ENCODE measurements at regions not wholly inside any gene's neighbourhood (a gene's known extent, or its start where the extent isn't known, plus 50 kb on each side); places are given as distances from the start of the nearest gene placed in this dataset.
"Not testable (repeated sequence)": the region's sequence is repeated elsewhere in the genome, so short reads cannot be mapped to it uniquely, and the experiment has no call there.

- TF ChIP-seq EZH2phosphoT487 (IDR thresholded peaks at IDR 0.05; ENCODE audit: low read length) (no peak), CTCF (IDR thresholded peaks at IDR 0.05; ENCODE audit: low read length) (no peak), EZH2 (optimal IDR thresholded peaks at IDR 0.05; ENCODE audit: low read depth, low read length) (no peak)
Observed at GRCh38 chr10:64682043-64682442, 1160.8 kb downstream of the REEP3 start.

DNA sequence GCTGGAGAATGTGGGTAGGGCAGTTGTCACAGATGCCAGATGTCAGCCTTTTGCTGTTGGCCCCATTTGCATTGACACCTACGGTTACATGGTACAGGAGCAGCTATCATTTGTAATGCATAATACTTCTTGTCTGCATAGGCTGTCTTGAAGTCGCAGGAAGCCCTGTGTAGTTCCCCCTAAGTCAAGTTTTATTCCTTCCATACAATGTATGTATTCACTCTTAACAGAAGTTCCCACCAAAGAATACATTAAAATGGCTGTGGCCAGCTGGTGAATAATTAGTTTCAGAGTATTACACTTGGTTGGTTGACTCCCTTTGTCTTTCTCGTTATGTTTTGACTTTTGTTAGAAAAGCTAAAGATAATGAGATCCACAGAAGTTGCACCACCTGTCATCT lies 1169.0 kb downstream of the REEP3 start:
- Histone ChIP-seq H3K27ac (ENCODE audit: low read length) (no peak overlapping the region), H2AFZ (ENCODE audit: low read length) (no peak overlapping the region), H3K4me2 (ENCODE audit: low read depth, low read length) (no peak overlapping the region), H3K36me3 (replicated peaks; ENCODE audit: insufficient read depth, low read length) (no peaks in the 10 kb centered on the region), H3K4me1 (ENCODE audit: low read length) (no peaks in the 10 kb centered on the region), H3K79me2 (ENCODE audit: low read length) (no peaks in the 10 kb centered on the region), H3K9me2 (replicated peaks; ENCODE audit: insufficient read depth, low read length) (no peaks in the 10 kb centered on the region), H3K27me3 (replicated peaks; ENCODE audit: insufficient read depth, low read length) (no peaks in the 10 kb centered on the region), H3K4me3 (ENCODE audit: low read length) (no peak overlapping the region), H3K9me3 (replicated peaks; ENCODE audit: insufficient read depth, low read length) (no peaks in the 10 kb centered on the region), H3K9ac (ENCODE audit: low read length) (no peak overlapping the region), H4K20me1 (ENCODE audit: insufficient read depth, low read length) (no peaks in the 10 kb centered on the region), H3F3A (ENCODE audit: insufficient read depth, low read length) (no peaks in the 10 kb centered on the region)
- DNase-seq = no peak
- TF ChIP-seq CTCF (IDR thresholded peaks at IDR 0.05; ENCODE audit: low read length) = no peak
- TF ChIP-seq EZH2phosphoT487 (IDR thresholded peaks at IDR 0.05; ENCODE audit: low read length) = no peak
- TF ChIP-seq EZH2 (optimal IDR thresholded peaks at IDR 0.05; ENCODE audit: low read depth, low read length) = no peak

More at GRCh38 chr10:64682043-64682442, 1160.8 kb downstream of the REEP3 start:
- Histone ChIP-seq H3K79me2 (ENCODE audit: low read length) (no peaks in the 10 kb centered on the region), H3K27ac (ENCODE audit: low read length) (no peak overlapping the region), H3K9ac (ENCODE audit: low read length) (no peak overlapping the region), H3K4me1 (ENCODE audit: low read length) (no peaks in the 10 kb centered on the region), H2AFZ (ENCODE audit: low read length) (no peak overlapping the region), H3K9me3 (replicated peaks; ENCODE audit: insufficient read depth, low read length) (no peaks in the 10 kb centered on the region), H3K27me3 (replicated peaks; ENCODE audit: insufficient read depth, low read length) (no peaks in the 10 kb centered on the region), H3K36me3 (replicated peaks; ENCODE audit: insufficient read depth, low read length) (no peaks in the 10 kb centered on the region), H4K20me1 (ENCODE audit: insufficient read depth, low read length) (no peaks in the 10 kb centered on the region), H3F3A (ENCODE audit: insufficient read depth, low read length) (no peaks in the 10 kb centered on the region), H3K4me3 (ENCODE audit: low read length) (no peak overlapping the region), H3K4me2 (ENCODE audit: low read depth, low read length) (no peak overlapping the region), H3K9me2 (replicated peaks; ENCODE audit: insufficient read depth, low read length) (no peaks in the 10 kb centered on the region)
- no peak for DNase-seq

DNA sequence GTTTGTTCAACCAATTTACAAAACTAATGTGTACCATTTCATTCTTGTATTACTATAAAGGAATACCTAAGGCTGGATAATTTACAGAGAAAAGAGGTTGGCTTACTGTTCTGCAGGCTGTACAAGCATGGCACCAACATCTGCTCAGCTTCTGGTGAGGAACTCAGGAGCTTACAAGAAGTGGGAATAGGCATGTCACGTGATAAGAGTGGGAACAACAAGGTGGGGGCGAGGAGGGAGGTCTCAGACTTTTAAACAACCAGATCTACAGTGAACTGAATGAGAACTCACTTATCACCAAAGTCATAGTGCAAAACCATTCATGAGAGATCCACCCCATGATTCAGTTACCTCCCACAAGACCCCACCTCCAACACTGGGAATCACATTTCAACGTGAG lies 1178.0 kb downstream of the REEP3 start:
- Histone ChIP-seq H3K9ac (ENCODE audit: low read length) (no peak overlapping the region), H3K9me3 (replicated peaks; ENCODE audit: insufficient read depth, low read length) (no peaks in the 10 kb centered on the region), H3K4me1 (ENCODE audit: low read length) (no peaks in the 10 kb centered on the region), H3K36me3 (replicated peaks; ENCODE audit: insufficient read depth, low read length) (no peaks in the 10 kb centered on the region), H2AFZ (ENCODE audit: low read length) (no peak overlapping the region), H4K20me1 (ENCODE audit: insufficient read depth, low read length) (no peaks in the 10 kb centered on the region), H3K4me2 (ENCODE audit: low read depth, low read length) (no peak overlapping the region), H3K27me3 (replicated peaks; ENCODE audit: insufficient read depth, low read length) (no peaks in the 10 kb centered on the region), H3K79me2 (ENCODE audit: low read length) (no peaks in the 10 kb centered on the region), H3K9me2 (replicated peaks; ENCODE audit: insufficient read depth, low read length) (no peaks in the 10 kb centered on the region), H3K27ac (ENCODE audit: low read length) (no peak overlapping the region), H3K4me3 (ENCODE audit: low read length) (no peak overlapping the region), H3F3A (ENCODE audit: insufficient read depth, low read length) (no peaks in the 10 kb centered on the region)
- DNase-seq = no peak
- TF ChIP-seq CTCF (IDR thresholded peaks at IDR 0.05; ENCODE audit: low read length) (no peak), EZH2phosphoT487 (IDR thresholded peaks at IDR 0.05; ENCODE audit: low read length) (no peak), EZH2 (optimal IDR thresholded peaks at IDR 0.05; ENCODE audit: low read depth, low read length) (no peak)

GRCh38 chr10:64702086-64702485 lies 1180.9 kb downstream of the REEP3 start:
- H2AFZ ChIP-seq (ENCODE audit: low read length) = not testable (repeated sequence)

More at GRCh38 chr10:64702086-64702485, 1180.9 kb downstream of the REEP3 start:
- H3K4me2 ChIP-seq (ENCODE audit: low read depth, low read length); H3K4me3 ChIP-seq (ENCODE audit: low read length); H3K79me2 ChIP-seq (ENCODE audit: low read length); H3K36me3 ChIP-seq (replicated peaks; ENCODE audit: insufficient read depth, low read length); H3K4me1 ChIP-seq (ENCODE audit: low read length); H3K9me3 ChIP-seq (replicated peaks; ENCODE audit: insufficient read depth, low read length); H3K27ac ChIP-seq (ENCODE audit: low read length); H3F3A ChIP-seq (ENCODE audit: insufficient read depth, low read length); H3K9ac ChIP-seq (ENCODE audit: low read length); H3K9me2 ChIP-seq (replicated peaks; ENCODE audit: insufficient read depth, low read length); H3K27me3 ChIP-seq (replicated peaks; ENCODE audit: insufficient read depth, low read length); DNase-seq; H4K20me1 ChIP-seq (ENCODE audit: insufficient read depth, low read length): not testable (repeated sequence)

All from MM.1S (cell line).